ENCODE measurements at regions not wholly inside any gene's neighbourhood (a gene's known extent, or its start where the extent isn't known, plus 50 kb on each side); places are given as distances from the start of the nearest gene placed in this dataset.
"Not testable (repeated sequence)": the region's sequence is repeated elsewhere in the genome, so short reads cannot be mapped to it uniquely, and the experiment has no call there.

GRCh38 chrX:63285375-63285774, 65.8 kb downstream of the SPIN4 start:
- H3K27ac Mint-ChIP-seq = no peak overlapping the region
- peaks cover 24% of the 10 kb centered on the region for H3K9me3 Mint-ChIP-seq

GRCh38 chrX:63284659-63285058, 66.5 kb downstream of the SPIN4 start:
- peaks cover 23% of the 10 kb centered on the region for H3K9me3 Mint-ChIP-seq
- no peak for TF ChIP-seq CTCF (IDR thresholded peaks at IDR 0.05; ENCODE audit: unreplicated experiment)
- no peak for DNase-seq (ENCODE audit: low spot score in 2 of 2, unreplicated experiment in 2 of 2)
- no peaks in the 10 kb centered on the region for H3K27me3 Mint-ChIP-seq (ENCODE audit: low read depth)
- H3K27ac Mint-ChIP-seq = no peak overlapping the region
- no peaks in the 10 kb centered on the region for H3K36me3 Mint-ChIP-seq
- no peak overlapping the region for H3K4me3 Mint-ChIP-seq
- H3K4me1 Mint-ChIP-seq = peaks cover 3% of the 10 kb centered on the region

More at GRCh38 chrX:63285375-63285774, 65.8 kb downstream of the SPIN4 start:
- Mint-ChIP-seq H3K4me1 (peaks cover 3% of the 10 kb centered on the region), H3K27me3 (ENCODE audit: low read depth) (no peaks in the 10 kb centered on the region), H3K4me3 (no peak overlapping the region), H3K36me3 (no peaks in the 10 kb centered on the region)
- no peak for DNase-seq (ENCODE audit: low spot score in 2 of 2, unreplicated experiment in 2 of 2)
- no peak for TF ChIP-seq CTCF (IDR thresholded peaks at IDR 0.05; ENCODE audit: unreplicated experiment)

GRCh38 chrX:63283348-63283747, 67.8 kb downstream of the SPIN4 start:
- Mint-ChIP-seq H3K9me3 (peaks cover 23% of the 10 kb centered on the region), H3K27ac (no peak overlapping the region), H3K4me1 (peaks cover 3% of the 10 kb centered on the region), H3K4me3 (no peak overlapping the region), H3K27me3 (ENCODE audit: low read depth) (no peaks in the 10 kb centered on the region), H3K36me3 (no peaks in the 10 kb centered on the region)
- TF ChIP-seq CTCF (IDR thresholded peaks at IDR 0.05; ENCODE audit: unreplicated experiment) = no peak
- no peak for DNase-seq (ENCODE audit: low spot score in 2 of 2, unreplicated experiment in 2 of 2)

- no peak for TF ChIP-seq CTCF (IDR thresholded peaks at IDR 0.05; ENCODE audit: unreplicated experiment)
- Mint-ChIP-seq H3K27ac (no peak overlapping the region), H3K4me3 (no peak overlapping the region), H3K27me3 (ENCODE audit: low read depth) (no peaks in the 10 kb centered on the region), H3K9me3 (peaks cover 20% of the 10 kb centered on the region), H3K4me1 (peaks cover 3% of the 10 kb centered on the region), H3K36me3 (no peaks in the 10 kb centered on the region)
- no peak for DNase-seq (ENCODE audit: low spot score in 2 of 2, unreplicated experiment in 2 of 2)
These were observed 68.3 kb downstream of the SPIN4 start for GRCh38 chrX:63282828-63283227.

- Mint-ChIP-seq H3K9me3 (peaks cover 16% of the 10 kb centered on the region), H3K27ac (no peak overlapping the region), H3K36me3 (no peaks in the 10 kb centered on the region), H3K4me1 (peaks cover 3% of the 10 kb centered on the region), H3K27me3 (ENCODE audit: low read depth) (no peaks in the 10 kb centered on the region), H3K4me3 (no peak overlapping the region)
- no peak for DNase-seq (ENCODE audit: low spot score in 2 of 2, unreplicated experiment in 2 of 2)
- TF ChIP-seq CTCF (IDR thresholded peaks at IDR 0.05; ENCODE audit: unreplicated experiment) = no peak
These were observed 69.1 kb downstream of the SPIN4 start for GRCh38 chrX:63282077-63282476.

- Mint-ChIP-seq H3K27ac (no peak overlapping the region), H3K9me3 (peaks cover 16% of the 10 kb centered on the region), H3K4me1 (peaks cover 3% of the 10 kb centered on the region), H3K4me3 (no peak overlapping the region), H3K27me3 (ENCODE audit: low read depth) (no peaks in the 10 kb centered on the region), H3K36me3 (no peaks in the 10 kb centered on the region)
- no peak for TF ChIP-seq CTCF (IDR thresholded peaks at IDR 0.05; ENCODE audit: unreplicated experiment)
- DNase-seq (ENCODE audit: low spot score in 2 of 2, unreplicated experiment in 2 of 2) = no peak
These were observed 69.7 kb downstream of the SPIN4 start for GRCh38 chrX:63281465-63281864.

- DNase-seq (ENCODE audit: low spot score in 2 of 2, unreplicated experiment in 2 of 2); H3K36me3 Mint-ChIP-seq; H3K27ac Mint-ChIP-seq; H3K4me1 Mint-ChIP-seq; H3K27me3 Mint-ChIP-seq (ENCODE audit: low read depth); H3K4me3 Mint-ChIP-seq; H3K9me3 Mint-ChIP-seq: not testable (repeated sequence)
These were observed 73.7 kb downstream of the SPIN4 start for GRCh38 chrX:63277394-63277793.

Data from mesothelial cell of epicardium (in vitro differentiated cells).